Testis (tissue), 2 donors: ENCODE measurements at regions not wholly inside any gene's neighbourhood (a gene's known extent, or its start where the extent isn't known, plus 50 kb on each side); places are given as distances from the start of the nearest gene placed in this dataset.

ENCODE experiments used
- CTCF ChIP-seq, 3 experiments: fragments of 450-650 bp in 2 of 3; fragments of 200-600 bp in 1 of 3; sonication (generic) in 1 of 3; IDR thresholded peaks; one replicate each; pipeline ENCODE4 v1.5.1; 2016 to 2019; ENCODE audit warnings: antibody characterized with exemption in 3 of 3, mild to moderate bottlenecking in 2 of 3, moderate library complexity in 1 of 3
- POLR2A ChIP-seq: fragments of 450-650 bp; IDR thresholded peaks from one replicate; pipeline ENCODE4 v1.6.1; 2017; ENCODE audit warnings: antibody characterized with exemption, mild to moderate bottlenecking, moderate library complexity

GRCh38 chr20:57062241-57062640 lies 204.2 kb downstream of the BMP7 start:
- TF ChIP-seq CTCF (IDR thresholded peaks at IDR 0.05) (no peak), POLR2A (no peak)
